ENCODE measurements at regions not wholly inside any gene's neighbourhood (a gene's known extent, or its start where the extent isn't known, plus 50 kb on each side); places are given as distances from the start of the nearest gene placed in this dataset.

DNA sequence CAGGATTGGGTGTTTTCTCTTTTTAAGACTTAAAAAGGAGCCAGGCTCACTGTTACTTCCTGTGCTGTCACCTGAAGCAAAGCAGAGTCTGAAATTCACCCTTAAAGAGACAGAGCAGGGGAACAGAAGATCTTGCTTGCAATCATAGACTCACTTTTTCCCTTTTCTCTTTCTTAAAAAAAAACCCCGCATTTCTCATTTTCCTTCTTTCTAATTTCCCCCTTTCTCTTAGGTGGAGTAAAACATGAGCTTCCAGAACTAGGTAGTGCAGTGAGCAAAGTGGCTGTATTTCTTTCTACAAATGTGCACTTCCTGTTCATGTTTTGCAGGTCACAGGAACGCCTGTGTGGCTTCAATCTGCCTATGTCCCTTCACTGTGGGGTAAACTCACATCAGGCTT lies 381.2 kb downstream of the LPIN1 start:
- TF ChIP-seq POLR2A (IDR thresholded peaks at IDR 0.05; ENCODE audit: low read depth, low read length) (no peak), TAF1 (IDR thresholded peaks at IDR 0.05; ENCODE audit: low read depth, low read length) (no peak), POLR2AphosphoS5 (IDR thresholded peaks at IDR 0.05; ENCODE audit: low read depth, low read length) (no peak)
